ENCODE measurements at regions not wholly inside any gene's neighbourhood (a gene's known extent, or its start where the extent isn't known, plus 50 kb on each side); places are given as distances from the start of the nearest gene placed in this dataset.

GRCh38 chr5:118711727-118712126 is 276.6 kb downstream of the DTWD2 start:
- peaks cover 14% of the 10 kb centered on the region; the same call in 2 of the 3 replicates for H3K9me3 Mint-ChIP-seq
- H3K27ac Mint-ChIP-seq: no peak overlapping the region
- Histone ChIP-seq H3F3A (replicated peaks; ENCODE audit: low read depth) (no peaks in the 10 kb centered on the region), H3K79me2 (replicated peaks; ENCODE audit: insufficient read depth) (no peaks in the 10 kb centered on the region), H4K20me1 (replicated peaks; ENCODE audit: insufficient read depth) (no peaks in the 10 kb centered on the region), H3K4me3 (no peak overlapping the region), H3K4me1 (ENCODE audit: insufficient read depth) (no peaks in the 10 kb centered on the region), H3K9me2 (ENCODE audit: insufficient read depth) (0 out of 2 replicates have a peak, but pooled peaks cover 3% of the 10 kb centered on the region), H3K27me3 (ENCODE audit: insufficient read depth) (no peaks in the 10 kb centered on the region), H3K27ac (ENCODE audit: low read depth) (no peak overlapping the region), H3K36me3 (ENCODE audit: insufficient read depth) (no peaks in the 10 kb centered on the region), H3K4me2 (no peak overlapping the region), H2AFZ (no peak overlapping the region)
- TF ChIP-seq NANOG (IDR thresholded peaks at IDR 0.05; ENCODE audit: borderline replicate concordance) (no peak), REST (IDR thresholded peaks at IDR 0.05; ENCODE audit: unreplicated experiment) (no peak)
- H3K4me3 Mint-ChIP-seq: no peak overlapping the region
- ATAC-seq: no peak
- DNase-seq (ENCODE audit: low spot score): no peak
- no peaks in the 10 kb centered on the region for H3K4me1 Mint-ChIP-seq
- H3K36me3 Mint-ChIP-seq (ENCODE audit: low read depth): peaks cover 7% of the 10 kb centered on the region; the same call in 2 of the 3 replicates
- H3K27me3 Mint-ChIP-seq (ENCODE audit: insufficient read depth, low read depth, poor library complexity): no peaks in the 10 kb centered on the region

- H3K9me2 ChIP-seq (ENCODE audit: insufficient read depth): 0 out of 2 replicates have a peak, but pooled peaks cover 6% of the 10 kb centered on the region
- peaks cover 30% of the 10 kb centered on the region for H3K36me3 Mint-ChIP-seq (ENCODE audit: low read depth)
- H3K36me3 ChIP-seq (ENCODE audit: insufficient read depth): peaks cover 6% of the 10 kb centered on the region; the same call in 1 of the 2 replicates
- no peaks in the 10 kb centered on the region for H3K79me2 ChIP-seq (replicated peaks; ENCODE audit: insufficient read depth)
- H3K27me3 ChIP-seq (ENCODE audit: insufficient read depth): no peaks in the 10 kb centered on the region
- no peak overlapping the region for H3K27ac ChIP-seq (ENCODE audit: low read depth)
- no peaks in the 10 kb centered on the region for H4K20me1 ChIP-seq (replicated peaks; ENCODE audit: insufficient read depth)
- H2AFZ ChIP-seq: no peak overlapping the region
- peaks cover 36% of the 10 kb centered on the region for H3K9me3 Mint-ChIP-seq
- H3K4me1 Mint-ChIP-seq: no peaks in the 10 kb centered on the region
- H3K4me3 ChIP-seq: no peak overlapping the region
- H3K27me3 Mint-ChIP-seq (ENCODE audit: insufficient read depth, low read depth, poor library complexity): peaks cover 2% of the 10 kb centered on the region
- H3K4me1 ChIP-seq (ENCODE audit: insufficient read depth): no peaks in the 10 kb centered on the region
- DNase-seq (ENCODE audit: low spot score) (no peak), ATAC-seq (no peak)
- H3K27ac Mint-ChIP-seq: no peak overlapping the region
- H3K4me3 Mint-ChIP-seq: no peak overlapping the region
- H3F3A ChIP-seq (replicated peaks; ENCODE audit: low read depth): no peaks in the 10 kb centered on the region
- H3K4me2 ChIP-seq: no peak overlapping the region
- TF ChIP-seq ZNF114 (CRISPR knock-in tag; IDR thresholded peaks at IDR 0.05): no peak
- no peak for TF ChIP-seq ETS1 (IDR thresholded peaks at IDR 0.05)
- no peak for TF ChIP-seq CREB1 (CRISPR knock-in tag; IDR thresholded peaks at IDR 0.05; ENCODE audit: low read depth)
- TF ChIP-seq ZNF331 (CRISPR knock-in tag; IDR thresholded peaks at IDR 0.05; ENCODE audit: low read depth): no peak
- no peak for TF ChIP-seq NANOG (IDR thresholded peaks at IDR 0.05; ENCODE audit: borderline replicate concordance)
- no peak for TF ChIP-seq STAT1 (IDR thresholded peaks at IDR 0.05; ENCODE audit: unreplicated experiment)
- no peak for TF ChIP-seq REST (IDR thresholded peaks at IDR 0.05; ENCODE audit: unreplicated experiment)
- no peak for TF ChIP-seq EZH2 (IDR thresholded peaks at IDR 0.05; ENCODE audit: low read depth, unreplicated experiment)
- no peak for TF ChIP-seq CTCF (conservative IDR thresholded peaks at IDR 0.05; ENCODE audit: low read depth in 2 of 2)
Observed at GRCh38 chr5:118705959-118706667, 282.2 kb downstream of the DTWD2 start.

All from GM23338 (cell line).